ENCODE measurements at regions not wholly inside any gene's neighbourhood (a gene's known extent, or its start where the extent isn't known, plus 50 kb on each side); places are given as distances from the start of the nearest gene placed in this dataset.

- intact Hi-C loops (cut with DNase I) = no loop called here
- peak in 3 of 4 donors; percentile 35 to 61 (median 58) for ATAC-seq
- Histone ChIP-seq H3K27me3 (no peaks in the 10 kb centered on the region), H3K9me3 (no peaks in the 10 kb centered on the region), H3K27ac (no peak overlapping the region), H3K4me1 (peaks cover 0 to 4% (median under 1%) of the 10 kb centered on the region in 3 donors), H3K36me3 (no peaks in the 10 kb centered on the region), H3K4me3 (no peak overlapping the region)
- 68% methylated on average over 4 of the region's 4 CpGs for WGBS, 2 donors
- TF ChIP-seq, protein P1, sequence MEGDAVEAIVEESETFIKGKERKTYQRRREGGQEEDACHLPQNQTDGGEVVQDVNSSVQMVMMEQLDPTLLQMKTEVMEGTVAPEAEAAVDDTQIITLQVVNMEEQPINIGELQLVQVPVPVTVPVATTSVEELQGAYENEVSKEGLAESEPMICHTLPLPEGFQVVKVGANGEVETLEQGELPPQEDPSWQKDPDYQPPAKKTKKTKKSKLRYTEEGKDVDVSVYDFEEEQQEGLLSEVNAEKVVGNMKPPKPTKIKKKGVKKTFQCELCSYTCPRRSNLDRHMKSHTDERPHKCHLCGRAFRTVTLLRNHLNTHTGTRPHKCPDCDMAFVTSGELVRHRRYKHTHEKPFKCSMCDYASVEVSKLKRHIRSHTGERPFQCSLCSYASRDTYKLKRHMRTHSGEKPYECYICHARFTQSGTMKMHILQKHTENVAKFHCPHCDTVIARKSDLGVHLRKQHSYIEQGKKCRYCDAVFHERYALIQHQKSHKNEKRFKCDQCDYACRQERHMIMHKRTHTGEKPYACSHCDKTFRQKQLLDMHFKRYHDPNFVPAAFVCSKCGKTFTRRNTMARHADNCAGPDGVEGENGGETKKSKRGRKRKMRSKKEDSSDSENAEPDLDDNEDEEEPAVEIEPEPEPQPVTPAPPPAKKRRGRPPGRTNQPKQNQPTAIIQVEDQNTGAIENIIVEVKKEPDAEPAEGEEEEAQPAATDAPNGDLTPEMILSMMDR (IDR thresholded peaks at IDR 0.05) = no peak
- DNase-seq = no peak
- FAIRE-seq = no peak
Observed at GRCh38 chr5:124605541-124605940, 140.9 kb downstream of the ZNF608 start.

DNA sequence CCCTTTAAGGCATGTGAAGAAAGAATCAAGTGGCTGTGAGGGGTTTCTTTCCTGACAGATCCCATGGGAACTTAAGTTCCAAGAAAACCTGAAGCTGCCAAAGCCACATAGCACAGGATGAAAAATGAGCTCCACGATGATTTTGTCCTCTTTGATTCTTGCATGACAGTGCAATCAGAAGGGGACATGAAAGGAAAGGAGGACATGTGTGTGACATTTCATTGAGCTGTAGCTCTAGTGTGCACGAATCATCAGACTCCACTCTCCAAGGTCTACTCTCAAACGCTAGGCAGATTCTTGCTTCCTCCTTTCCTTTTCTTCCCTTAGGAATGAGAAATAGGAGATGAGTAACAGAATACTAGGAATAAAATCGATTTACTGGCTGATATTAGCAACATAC lies 142.0 kb downstream of the ZNF608 start:
- no peaks in the 10 kb centered on the region for H3K27me3 ChIP-seq
- H3K36me3 ChIP-seq = no peaks in the 10 kb centered on the region
- H3K9me3 ChIP-seq = no peaks in the 10 kb centered on the region
- 59 to 63% methylated on average over 4 of the region's 4 CpGs for WGBS, 2 donors
- no peak overlapping the region for H3K4me3 ChIP-seq
- DNase-seq (no peak), FAIRE-seq (no peak), ATAC-seq (no peak)
- TF ChIP-seq, protein P1 (IDR thresholded peaks at IDR 0.05) = no peak
- H3K4me1 ChIP-seq = peaks cover 2 to 13% (median 9%) of the 10 kb centered on the region in 3 donors
- H3K27ac ChIP-seq = no peak overlapping the region
- intact Hi-C loops (cut with DNase I) = no loop called here

GRCh38 chr5:124602925-124603650 lies 143.4 kb downstream of the ZNF608 start:
- H3K27ac ChIP-seq = no peak overlapping the region
- H3K27me3 ChIP-seq = no peaks in the 10 kb centered on the region
- TF ChIP-seq, protein P1 (IDR thresholded peaks at IDR 0.05) = no peak
- FAIRE-seq = no peak
- DNase-seq = no peak
- intact Hi-C loops (cut with DNase I) = no loop called here
- 97 to 100% methylated on average over 1 of the region's 1 CpG for WGBS, 2 donors
- no peaks in the 10 kb centered on the region for H3K9me3 ChIP-seq
- peaks cover 11 to 25% (median 21%) of the 10 kb centered on the region in 3 donors for H3K4me1 ChIP-seq
- H3K36me3 ChIP-seq = no peaks in the 10 kb centered on the region
- no peak overlapping the region for H3K4me3 ChIP-seq
- ATAC-seq = no peak

DNA sequence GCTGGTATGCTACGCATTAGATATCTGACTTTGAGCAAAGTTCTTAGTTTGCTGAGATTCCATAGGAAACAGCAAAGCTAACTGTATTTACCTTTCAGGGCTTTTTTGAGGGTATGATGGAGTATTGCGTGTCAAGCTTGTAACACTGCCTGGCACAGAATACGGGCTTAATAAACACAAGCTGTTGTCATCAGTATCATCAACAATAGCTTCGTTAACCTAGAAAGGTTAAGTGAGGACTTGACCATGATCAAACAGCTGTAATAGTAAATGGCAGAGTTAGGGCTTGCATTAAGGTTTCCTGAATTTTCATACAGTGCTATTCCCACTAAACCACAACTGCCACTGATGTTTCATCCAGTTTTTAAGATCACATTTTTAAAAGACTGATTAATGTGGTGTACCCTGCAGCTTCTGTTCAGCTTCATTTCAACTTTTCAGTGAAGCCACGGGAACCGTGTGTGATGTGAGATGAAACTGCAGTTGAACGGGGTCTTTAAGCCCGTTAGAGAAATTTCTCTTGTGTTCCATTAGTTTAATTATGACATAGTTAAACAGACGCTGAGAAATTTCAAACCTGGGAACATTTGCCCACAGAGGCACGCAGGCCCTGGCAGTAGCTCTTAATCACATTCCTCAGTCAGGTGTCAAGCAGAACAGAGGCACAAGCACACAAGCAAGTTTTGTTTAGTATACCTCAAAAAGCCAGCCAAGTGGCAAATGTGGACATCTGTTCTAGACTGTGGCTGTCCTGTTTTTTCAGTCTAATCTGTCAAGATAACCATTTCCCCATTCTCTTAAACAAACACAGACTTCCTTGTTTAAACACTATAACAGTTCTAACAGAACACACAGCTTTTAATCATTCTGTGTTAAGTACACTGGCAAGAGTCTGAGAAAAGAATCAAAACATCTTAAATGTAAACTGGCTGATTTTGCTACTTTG lies 147.1 kb downstream of the ZNF608 start:
- FAIRE-seq = peak; percentile 70
- TF ChIP-seq, protein P1 (IDR thresholded peaks at IDR 0.05) = no peak
- intact Hi-C loops (cut with DNase I) = no loop called here

More for the DNA sequence above, 147.1 kb downstream of the ZNF608 start:
- peak overlapping the region; percentile 3 to 74 (median 15) for H3K27ac ChIP-seq
- no peaks in the 10 kb centered on the region for H3K36me3 ChIP-seq
- H3K27me3 ChIP-seq = no peaks in the 10 kb centered on the region
- peak; percentile 92 to 96 (median 95) for ATAC-seq
- peaks cover 11 to 37% (median 34%) of the 10 kb centered on the region in 3 donors for H3K4me1 ChIP-seq
- H3K9me3 ChIP-seq = no peaks in the 10 kb centered on the region
- 7 to 9% methylated on average over 10 of the region's 10 CpGs for WGBS, 2 donors
- DNase-seq = peak in 4 of 6 donors; percentile 59 to 84 (median 82)
- H3K4me3 ChIP-seq = peak overlapping the region in 1 of 4 donors; percentile 12
